NCI-H748 treated with DMSO at 0.1 percent for 48 hours (cell line): ENCODE measurements at regions not wholly inside any gene's neighbourhood (a gene's known extent, or its start where the extent isn't known, plus 50 kb on each side); places are given as distances from the start of the nearest gene placed in this dataset.

Experiments
- DNase-seq: peaks from one replicate; lab custom pipeline; 2025; lab: John Stamatoyannopoulos, UW

DNA sequence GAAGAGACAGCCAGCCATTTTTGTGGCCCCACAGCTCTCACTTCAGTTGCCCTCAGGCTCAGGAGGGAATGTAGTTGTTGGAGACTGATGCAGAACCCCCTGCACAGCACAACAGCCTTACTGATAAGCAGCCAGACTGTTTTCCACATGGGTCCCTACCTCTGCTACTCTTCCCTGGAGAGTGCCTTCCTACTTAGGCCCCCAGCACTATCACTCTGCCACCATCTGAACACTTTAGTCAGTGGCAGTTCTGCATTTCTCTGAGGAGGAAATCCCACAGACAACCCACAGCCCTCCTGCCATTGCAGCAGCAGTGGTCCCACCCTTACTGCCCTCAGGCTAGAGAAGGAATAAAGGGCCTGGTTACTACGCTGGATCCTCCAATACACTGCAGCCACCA is 61.8 kb upstream of the PTPRD start:
- no peak for DNase-seq

DNA sequence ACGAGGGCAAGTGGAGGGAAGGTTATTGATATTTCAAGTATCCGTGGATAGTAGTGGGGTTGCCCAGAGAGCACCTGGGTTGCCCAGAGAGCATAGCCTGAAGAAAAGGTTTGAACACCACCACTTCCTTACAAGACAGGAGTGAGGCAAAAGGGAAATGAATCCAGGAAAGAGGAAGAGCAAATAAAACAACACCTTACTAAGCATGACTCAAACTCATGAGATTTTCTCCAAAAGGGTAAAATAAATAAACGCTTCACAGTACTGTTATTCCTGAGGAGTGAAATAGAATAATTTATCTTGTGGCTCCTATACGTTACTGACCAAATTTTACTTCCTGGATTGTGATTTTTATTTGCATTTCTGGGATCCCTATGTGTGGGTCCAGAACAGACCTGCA is 65.2 kb upstream of the PTPRD start:
- DNase-seq, result no peak

DNA sequence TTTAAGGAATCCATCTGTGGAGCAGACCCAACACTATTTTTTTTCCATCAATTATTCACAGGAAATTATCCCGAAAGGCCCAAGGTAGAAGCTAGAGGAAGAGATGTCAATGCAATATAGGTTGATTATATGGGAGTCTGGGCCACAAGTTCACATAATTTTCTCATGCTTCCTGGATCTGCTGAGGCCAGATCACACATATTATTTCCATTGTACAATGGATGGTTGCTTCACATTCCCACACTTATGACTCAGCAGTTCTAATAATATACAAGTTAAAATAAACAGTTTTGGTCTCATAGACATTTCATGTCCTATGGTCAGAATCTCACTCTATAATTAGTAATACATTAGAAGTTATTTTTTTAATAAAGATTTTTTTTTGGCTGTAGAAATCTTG is 66.0 kb upstream of the PTPRD start:
- no peak for DNase-seq

DNA sequence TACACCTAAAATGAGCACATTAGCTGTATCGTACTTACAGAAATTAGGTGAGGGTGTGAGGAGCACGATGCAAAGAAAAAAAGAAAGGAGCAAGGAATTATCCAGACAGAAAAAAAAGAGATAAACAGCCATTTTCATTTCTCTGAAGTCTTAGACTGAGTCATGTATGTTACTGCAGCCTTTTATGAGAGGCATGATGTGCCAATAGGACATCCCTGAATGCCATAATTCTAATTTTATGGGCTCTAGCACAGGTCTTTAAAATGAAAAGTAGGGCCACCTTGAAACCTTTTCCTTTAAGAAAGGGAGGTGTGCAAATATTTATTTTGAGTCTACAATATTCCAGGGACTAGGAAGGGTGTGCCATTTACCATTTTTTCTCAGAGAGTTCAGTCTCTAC is 74.1 kb upstream of the PTPRD start:
- no peak for DNase-seq

DNA sequence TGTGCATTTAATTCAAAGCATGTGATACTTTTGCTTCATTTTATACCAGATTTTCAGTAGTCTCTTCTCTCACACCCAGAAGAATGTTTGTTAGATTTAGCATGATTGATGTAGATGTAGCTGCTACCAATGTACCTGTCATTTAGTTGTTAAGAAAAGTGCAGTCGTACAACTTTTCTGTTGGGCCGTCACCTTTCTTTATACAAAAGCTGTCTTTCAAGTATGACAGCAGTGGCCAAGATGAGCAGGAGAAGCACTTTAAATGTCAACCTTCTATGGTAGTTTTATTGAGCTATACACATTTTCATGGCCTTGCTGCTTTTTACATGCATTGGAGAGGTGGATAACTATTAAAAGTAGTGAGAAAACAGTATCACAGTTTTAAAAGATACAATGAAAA is 77.7 kb upstream of the PTPRD start:
- no peak for DNase-seq

DNA sequence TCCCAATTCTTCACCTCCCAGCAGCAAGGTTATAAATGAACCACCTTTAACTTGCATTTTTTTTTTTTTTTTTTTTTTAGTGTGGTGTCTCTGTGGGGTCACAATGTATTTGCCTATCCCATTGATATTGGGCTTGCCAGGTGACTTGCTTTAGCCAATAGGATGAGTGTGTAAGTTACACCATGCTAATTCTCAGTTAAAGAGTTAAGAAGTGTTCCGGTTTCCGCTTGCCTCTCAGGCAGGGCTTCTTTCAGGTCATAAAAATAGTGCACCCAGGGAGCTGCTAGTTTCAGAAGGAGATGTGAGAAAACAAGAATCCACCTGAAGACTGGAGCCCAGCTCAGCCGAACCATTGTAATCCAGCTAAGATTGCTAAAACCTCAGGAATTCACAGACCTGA is 84.2 kb upstream of the PTPRD start:
- DNase-seq, result no peak

DNA sequence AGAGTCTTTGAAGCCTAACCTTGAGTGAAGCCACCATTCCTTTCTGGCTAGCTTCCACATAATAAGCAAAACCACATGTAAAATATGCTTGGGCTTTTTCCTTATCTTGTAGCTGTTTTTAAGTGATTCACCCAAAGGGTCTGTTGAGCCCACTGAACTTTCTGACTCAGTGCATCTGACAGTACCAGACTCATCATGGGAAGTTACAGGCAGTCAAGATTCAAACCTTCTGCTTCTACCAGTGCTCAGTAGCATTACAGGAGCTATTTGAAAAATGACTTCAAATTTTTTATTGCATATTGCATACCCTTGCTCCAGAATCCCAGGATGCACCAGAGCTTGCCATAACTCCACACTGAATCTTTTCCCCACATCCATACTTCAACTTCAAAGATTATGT is 87.5 kb upstream of the PTPRD start:
- no peak for DNase-seq

DNA sequence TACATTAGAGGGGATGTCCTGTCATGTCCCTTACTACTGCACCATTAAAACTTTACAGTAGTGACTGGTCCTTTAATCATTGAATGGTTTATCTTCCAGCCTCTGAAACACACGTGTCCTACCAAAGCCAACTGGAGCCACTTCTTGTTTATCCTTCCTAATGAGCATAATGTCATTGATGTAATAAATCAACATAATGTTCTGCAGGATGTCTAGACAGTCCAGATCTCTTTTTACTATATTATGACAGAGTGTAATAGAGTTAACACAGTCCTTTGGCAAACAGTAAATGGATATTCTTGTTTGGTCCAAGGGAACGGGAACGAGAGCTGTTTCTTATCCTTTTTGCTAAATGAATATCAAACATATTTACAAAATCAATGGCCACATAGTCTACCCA is 88.1 kb upstream of the PTPRD start:
- no peak for DNase-seq

DNA sequence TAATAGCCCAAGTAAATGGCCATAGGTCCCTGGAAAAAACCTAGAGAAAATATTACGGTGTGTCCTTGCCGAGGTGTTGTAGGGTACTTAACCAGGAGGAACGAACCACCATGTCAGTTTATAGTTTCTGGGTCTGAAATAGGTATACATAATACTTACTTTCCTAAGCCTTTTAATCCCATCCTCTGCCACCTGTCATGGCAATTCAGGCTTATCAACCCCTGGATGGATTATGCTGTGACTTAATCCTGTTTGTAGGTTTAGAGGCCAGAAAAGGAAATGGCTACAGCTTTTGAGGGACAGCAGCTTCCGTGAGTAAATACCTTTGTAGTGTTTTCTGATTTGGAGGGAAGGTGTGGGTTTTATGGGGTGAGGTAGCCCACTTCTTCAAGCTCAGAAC is 89.1 kb upstream of the PTPRD start:
- no peak for DNase-seq

DNA sequence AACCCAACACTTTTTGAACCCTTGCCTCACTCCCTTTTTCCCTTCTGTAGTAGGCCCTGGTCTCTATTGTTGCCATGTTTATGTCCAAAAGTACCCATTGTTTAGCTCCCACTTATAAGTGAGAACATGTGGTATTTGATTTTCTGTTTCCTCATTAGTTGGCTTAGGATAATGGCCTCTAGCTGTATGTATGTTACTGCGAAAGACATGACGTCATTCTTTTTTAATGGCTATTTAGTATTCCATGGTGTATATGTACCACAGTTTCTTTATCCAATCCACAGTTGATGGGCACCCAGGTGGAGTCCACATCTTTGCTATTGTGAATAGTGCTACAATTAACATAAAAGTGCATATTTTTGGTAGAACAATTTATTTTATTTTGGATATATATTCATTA is 90.3 kb upstream of the PTPRD start:
- no peak for DNase-seq

DNA sequence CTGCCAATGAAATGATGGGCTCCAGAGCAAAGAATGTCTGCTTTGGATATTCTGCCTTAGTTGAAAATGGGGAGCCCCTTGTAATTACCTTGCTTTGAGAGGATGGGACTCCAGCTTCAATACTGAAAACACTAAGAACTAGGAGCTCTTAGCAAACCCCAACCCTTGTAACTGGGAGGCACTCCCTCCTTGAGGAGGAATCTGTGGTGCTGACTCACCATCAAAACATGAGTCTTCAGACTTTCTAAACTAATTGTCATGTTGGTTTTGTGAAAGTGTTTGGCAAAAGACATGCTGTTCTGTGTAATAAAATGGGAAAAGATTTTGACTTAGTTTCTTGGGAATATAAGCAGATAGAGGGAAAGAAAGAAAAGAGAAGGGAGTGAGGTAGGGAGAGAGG is 91.9 kb upstream of the PTPRD start:
- DNase-seq, result no peak

DNA sequence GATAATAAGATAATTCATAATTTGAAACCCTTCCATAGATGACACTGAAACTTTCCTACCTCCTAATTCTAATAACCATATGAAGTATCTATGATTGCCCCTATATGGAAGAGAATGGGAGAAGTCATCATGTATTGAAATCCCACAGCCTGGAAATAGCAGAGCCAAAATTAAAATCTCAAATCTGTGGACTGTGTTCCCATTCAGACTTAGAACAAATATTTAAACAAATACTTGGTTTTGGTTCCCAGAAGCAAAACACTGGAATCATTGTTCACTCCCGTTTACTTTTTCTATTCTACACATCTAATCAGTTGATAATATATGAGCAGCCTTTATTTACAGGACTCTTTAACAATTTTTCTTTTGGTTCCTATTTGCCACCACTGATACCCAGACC is 92.6 kb upstream of the PTPRD start:
- no peak for DNase-seq

DNA sequence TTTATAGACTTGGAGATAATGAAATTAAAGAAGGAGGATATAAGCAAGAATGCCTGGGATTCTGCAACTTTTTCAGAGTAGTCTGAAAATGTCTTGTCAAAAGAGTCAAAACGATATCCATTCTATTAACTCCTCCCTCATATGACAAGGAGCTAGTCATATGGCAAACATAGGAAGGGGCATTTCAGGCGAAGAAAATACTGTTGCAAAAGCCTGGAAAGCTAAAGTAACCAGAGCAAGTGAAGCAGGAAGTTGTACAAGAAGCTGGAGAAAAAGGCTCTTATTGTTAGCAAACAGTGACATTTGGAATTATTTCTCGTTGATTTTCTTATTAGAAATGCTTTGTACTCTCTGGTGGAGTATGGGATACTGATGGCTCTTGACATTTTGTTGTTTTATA is 94.0 kb upstream of the PTPRD start:
- no peak for DNase-seq

DNA sequence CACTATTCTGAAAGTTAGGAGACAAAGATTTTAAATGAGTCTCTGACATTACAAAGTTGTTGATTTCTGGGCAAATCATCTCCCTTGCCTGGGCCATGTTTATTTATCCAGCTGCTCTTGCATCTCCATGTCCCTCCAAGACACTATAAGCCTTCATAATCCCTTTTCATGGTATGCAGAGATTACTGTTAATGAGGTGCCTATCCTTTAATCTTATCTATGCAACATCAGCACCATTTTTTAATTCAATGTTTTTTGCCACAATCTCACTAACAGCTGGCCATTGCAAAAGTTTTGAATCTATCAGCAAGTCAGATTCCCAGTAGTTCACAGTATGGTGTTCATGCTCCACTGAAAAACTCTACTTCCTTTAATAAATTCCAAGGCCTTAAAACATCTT is 108.5 kb upstream of the PTPRD start:
- DNase-seq, result no peak

DNA sequence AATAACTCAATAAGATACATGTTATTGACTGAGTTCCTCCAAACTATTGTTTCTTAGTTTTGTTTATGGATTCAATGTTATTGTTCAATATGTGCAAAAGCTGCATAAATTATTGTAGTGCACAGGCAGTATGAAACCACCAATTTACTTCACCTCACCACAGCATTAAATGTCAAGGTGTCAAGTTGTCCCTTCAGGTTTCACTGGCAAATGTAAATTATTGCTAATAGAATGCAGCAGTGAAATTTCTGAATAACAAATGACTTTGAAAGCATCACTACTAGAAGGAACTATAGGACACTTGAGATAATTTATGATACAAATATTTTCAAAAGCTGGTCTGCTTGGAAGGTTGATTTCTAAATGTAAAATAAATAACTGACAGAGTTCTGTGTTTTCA is 116.4 kb upstream of the PTPRD start:
- no peak for DNase-seq

DNA sequence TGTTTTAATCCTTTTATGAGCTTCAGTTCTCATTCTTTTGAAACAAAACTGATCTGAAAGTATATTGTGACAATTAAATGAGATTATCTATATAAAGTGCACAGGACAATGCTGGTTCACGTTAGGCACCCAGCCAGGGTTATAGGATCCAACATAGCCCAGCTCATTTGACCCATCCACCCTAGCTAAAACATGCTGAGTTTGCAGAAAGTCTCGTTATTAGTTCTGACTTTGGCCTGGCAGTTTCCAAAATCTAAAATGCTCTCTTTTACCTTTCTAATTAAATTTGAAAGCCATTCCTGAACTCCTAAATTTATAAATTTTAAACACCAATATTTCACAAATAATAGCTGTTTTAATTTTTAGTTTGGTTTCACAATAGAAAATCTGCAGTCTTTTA is 131.9 kb upstream of the PTPRD start:
- DNase-seq, result no peak

DNA sequence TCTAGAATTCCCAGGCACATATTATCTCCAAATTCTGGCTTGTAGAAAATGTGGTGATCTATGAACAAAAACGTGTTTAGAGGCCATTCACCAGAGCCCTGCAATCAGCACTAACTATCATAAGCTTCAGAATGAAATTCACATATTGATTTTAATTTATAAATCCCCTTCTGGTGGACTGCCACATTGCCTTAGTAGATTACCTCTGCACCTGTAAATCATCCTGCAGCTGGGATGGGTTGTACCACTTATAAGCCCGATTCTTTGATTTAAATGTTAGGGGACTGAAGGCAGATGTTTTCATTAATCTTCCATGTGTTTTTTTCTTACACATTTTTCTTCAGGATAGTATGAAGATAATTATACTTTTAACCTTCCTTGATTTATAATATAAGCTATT is 140.7 kb upstream of the PTPRD start:
- no peak for DNase-seq

DNA sequence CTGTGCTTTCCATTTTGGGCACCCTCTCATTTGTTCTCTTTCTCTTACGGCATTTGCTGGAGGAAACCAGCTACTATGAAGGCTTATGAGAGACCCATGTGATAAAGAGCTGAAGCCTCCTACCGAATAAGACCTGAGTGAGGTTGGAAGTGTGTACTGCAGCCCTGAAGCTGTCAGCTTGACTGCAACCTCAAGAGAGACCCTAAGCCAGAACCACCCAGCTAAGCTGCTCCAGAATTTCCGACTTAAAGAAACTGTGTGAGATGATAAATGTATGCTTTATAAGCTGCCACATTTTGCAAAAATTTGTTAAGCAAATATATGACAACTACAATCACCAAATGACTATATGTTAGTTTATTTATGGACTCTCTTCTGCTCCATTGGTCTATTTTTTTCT is 151.7 kb upstream of the PTPRD start:
- DNase-seq, result no peak

DNA sequence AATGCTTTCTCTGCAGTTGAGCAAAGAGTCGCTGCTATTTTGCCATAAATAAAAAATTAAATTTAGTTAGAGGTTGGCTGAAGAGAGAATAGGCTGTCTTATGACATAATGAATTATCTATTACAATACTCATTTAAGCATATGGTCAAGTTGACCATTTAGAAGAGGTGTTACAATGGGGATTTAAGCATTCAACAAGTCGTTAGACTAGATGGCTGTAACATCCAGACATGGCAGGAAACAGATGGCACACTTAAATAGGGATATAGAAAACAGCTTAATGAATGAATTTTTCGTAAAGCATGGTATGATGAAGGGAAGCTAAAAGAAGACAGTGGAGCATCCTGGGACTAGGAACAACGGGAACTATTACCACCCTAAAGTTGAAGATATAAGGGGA is 160.3 kb upstream of the PTPRD start:
- DNase-seq, result no peak

DNA sequence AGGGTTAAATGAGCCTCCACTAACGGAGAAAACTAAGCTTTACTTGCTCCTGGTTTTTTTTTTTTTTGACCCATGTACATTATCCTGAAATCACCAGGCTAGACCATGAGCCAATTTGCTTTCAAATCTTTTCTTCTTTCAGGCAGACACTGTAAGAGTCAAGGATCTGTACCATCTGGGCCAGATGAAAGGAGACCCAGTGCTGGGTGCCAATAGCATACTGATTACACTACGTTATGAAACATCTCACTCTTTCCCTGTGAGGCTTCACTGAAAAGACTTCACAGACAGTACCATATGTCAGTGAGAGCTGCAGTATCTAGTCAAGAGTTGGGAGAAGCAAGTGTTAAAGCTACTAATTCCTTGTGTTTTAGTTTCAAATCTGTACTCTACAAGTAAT is 161.2 kb upstream of the PTPRD start:
- DNase-seq, result no peak

DNA sequence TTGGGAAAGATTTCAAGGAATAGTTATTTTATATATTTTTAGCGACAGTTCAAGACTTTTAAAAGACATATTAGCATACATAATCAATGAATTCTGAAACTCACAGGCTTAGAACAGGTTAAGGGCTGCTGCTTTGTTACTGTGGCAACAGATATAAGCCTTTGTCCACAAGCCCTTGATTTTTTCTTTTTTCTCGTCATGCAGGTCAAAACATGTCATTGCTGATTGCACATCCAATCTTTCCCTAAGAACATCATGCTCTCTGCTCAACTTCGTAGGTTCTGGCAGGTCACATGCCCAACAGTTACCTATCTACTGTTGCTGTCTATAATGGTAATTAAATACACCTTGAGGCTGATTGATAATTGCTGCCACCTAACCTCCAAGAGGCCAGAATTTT is 172.5 kb upstream of the PTPRD start:
- DNase-seq, result no peak

DNA sequence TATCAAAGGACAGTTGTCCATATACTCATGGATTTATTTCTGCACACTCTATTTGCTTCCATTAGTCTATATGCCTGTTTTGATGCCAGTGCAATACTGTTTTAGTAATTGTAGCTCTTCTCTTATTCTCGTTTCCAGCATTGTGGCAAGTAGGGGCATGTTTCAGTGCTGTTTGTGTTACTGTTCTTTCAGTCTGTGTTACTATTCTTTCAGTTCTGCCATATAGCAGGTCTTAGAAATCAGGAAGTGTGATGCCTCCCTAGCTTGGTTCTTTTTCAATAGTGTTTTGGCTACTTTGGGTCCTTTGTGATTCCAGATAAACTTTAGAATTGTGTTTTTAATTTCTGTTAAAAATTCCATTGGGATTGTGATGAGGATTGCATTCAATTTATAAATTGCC is 180.5 kb upstream of the PTPRD start:
- no peak for DNase-seq

DNA sequence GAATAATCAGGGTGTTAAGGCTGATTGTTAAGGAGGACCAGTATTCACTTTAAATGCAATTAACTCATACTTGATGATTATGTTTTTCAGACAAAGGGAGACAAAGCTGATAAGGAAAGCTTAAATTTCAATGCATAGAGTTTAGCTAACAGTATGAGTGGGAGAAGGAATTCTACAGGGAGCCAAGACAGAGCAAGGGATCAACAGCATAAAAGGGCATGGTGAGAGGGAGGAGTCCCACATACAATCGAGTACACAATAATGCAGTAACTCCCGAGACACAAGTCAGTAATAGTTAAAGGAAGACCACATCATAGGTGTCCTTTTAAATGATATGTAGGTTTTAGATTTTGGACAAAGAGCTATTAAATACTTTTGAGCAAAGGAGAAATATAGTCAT is 191.7 kb upstream of the PTPRD start:
- DNase-seq, result no peak

DNA sequence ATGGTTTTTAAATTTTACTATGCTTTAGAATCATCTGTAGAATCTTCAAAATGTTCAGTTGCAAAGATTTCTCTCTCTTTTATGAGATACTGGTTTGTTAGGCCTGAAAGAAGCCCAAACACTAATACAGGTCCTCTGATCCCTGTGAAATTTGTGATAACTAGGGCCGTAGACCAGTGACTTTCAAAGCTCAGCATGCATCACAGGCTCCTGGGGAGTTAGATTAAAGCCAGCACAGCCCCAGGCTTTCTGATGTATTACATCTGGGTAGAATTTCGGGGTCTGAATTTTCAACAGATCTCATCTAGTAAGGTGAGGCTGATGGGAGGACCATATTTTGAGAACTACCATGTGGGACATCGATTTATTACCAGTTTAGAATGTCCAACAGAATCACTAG is 194.1 kb upstream of the PTPRD start:
- DNase-seq, result no peak

DNA sequence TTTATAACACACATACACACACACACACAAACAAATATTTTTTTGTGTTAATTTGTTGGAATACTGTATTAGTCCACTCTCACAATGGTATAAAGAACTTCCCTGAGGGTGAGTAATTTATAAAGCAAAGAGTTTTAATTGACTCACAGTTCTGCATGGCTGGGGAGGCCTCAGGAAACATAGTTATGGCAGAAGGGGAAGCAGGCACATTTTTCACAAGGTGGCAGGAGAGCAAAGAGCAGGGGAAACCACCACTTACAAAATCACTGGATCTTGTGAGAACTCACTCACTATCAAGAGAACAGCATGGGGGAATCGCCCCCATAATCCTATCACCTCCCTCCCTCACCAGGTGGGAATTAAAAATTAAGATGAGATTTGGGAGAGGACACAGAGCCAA is 205.4 kb upstream of the PTPRD start:
- no peak for DNase-seq
